HEK293T (cell line): ENCODE measurements at regions not wholly inside any gene's neighbourhood (a gene's known extent, or its start where the extent isn't known, plus 50 kb on each side); places are given as distances from the start of the nearest gene placed in this dataset.

Experiments used
- FOXA1 ChIP-seq: fragments of 450-650 bp; IDR thresholded peaks from 2 replicates; pipeline ENCODE4 v1.6.1; 2016; ENCODE audit warnings: mild to moderate bottlenecking
- FOXM1 ChIP-seq: fragments of 450-650 bp; IDR thresholded peaks from 2 replicates; pipeline ENCODE4 v1.6.1; 2017; ENCODE audit warnings: mild to moderate bottlenecking, borderline replicate concordance
- LEF1 ChIP-seq: fragments of 450-650 bp; IDR thresholded peaks from 2 replicates; pipeline ENCODE4 v1.6.1; 2017; ENCODE audit warnings: mild to moderate bottlenecking, borderline replicate concordance
- SP1 ChIP-seq: fragments of 450-650 bp; IDR thresholded peaks from 2 replicates; pipeline ENCODE4 v1.6.1; 2017

DNA sequence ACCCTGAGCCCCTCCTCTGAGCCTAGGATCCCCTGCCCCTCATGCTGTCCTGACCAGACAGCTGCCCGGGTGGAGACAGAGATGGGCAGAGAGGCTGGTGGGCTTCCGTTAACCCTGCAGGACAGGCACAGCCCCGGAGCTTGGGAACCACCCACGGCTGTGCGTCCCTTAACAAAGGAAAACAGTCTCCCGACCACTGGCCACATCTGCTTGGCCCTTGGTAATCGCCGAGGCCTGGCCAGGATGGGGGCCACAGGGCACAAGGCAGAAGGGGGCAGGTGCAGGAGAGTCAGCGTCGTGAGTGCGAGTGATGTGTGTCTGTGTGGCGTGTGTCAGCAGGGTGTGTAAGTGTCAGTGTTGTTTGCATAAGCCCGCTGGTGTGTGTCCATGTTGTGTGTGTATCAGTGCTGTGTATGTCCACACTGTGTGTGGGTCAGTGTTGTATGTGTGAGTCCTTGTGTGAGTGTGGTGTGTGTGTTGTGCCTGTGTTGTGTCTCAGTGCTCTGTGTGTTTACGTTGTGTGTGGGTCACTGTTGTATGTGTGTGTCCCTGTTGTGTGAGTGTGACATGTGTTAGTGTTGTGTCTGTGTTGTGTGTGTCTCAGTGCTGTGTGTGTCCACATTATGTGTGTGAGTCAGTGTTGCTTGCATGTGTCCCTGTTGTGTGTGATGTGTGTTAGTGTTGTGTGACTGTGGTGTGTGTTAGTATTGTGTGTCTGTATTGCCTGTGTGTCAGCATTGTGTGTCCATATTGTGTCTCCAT is 369.5 kb downstream of the BRD1 start:
- TF ChIP-seq FOXA1 = no peak
- no peak for TF ChIP-seq FOXM1
- TF ChIP-seq SP1 = no peak
- no peak for TF ChIP-seq LEF1
